ENCODE measurements at regions not wholly inside any gene's neighbourhood (a gene's known extent, or its start where the extent isn't known, plus 50 kb on each side); places are given as distances from the start of the nearest gene placed in this dataset.

- TF ChIP-seq JUND (IDR thresholded peaks at IDR 0.05) (no peak), USF1 (IDR thresholded peaks at IDR 0.05; ENCODE audit: borderline replicate concordance, low read depth) (no peak), POLR2AphosphoS5 (IDR thresholded peaks at IDR 0.05; ENCODE audit: low read depth, low read length) (no peak), RCOR1 (IDR thresholded peaks at IDR 0.05; ENCODE audit: low read length) (no peak), EP300 (IDR thresholded peaks at IDR 0.05; ENCODE audit: borderline replicate concordance in 1 of 2, low read depth in 1 of 2, low read length in 1 of 2) (no peak), REST (IDR thresholded peaks at IDR 0.05; ENCODE audit: low read depth, low read length) (no peak), SIN3A (IDR thresholded peaks at IDR 0.05; ENCODE audit: borderline replicate concordance, low read depth, low read length) (no peak)
- TF ChIP-seq, protein P1, sequence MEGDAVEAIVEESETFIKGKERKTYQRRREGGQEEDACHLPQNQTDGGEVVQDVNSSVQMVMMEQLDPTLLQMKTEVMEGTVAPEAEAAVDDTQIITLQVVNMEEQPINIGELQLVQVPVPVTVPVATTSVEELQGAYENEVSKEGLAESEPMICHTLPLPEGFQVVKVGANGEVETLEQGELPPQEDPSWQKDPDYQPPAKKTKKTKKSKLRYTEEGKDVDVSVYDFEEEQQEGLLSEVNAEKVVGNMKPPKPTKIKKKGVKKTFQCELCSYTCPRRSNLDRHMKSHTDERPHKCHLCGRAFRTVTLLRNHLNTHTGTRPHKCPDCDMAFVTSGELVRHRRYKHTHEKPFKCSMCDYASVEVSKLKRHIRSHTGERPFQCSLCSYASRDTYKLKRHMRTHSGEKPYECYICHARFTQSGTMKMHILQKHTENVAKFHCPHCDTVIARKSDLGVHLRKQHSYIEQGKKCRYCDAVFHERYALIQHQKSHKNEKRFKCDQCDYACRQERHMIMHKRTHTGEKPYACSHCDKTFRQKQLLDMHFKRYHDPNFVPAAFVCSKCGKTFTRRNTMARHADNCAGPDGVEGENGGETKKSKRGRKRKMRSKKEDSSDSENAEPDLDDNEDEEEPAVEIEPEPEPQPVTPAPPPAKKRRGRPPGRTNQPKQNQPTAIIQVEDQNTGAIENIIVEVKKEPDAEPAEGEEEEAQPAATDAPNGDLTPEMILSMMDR (IDR thresholded peaks at IDR 0.05): no peak
Measured at GRCh38 chr14:45742187-45742586, 489.2 kb upstream of the MIS18BP1 start.
